ENCODE measurements at regions not wholly inside any gene's neighbourhood (a gene's known extent, or its start where the extent isn't known, plus 50 kb on each side); places are given as distances from the start of the nearest gene placed in this dataset.

DNA sequence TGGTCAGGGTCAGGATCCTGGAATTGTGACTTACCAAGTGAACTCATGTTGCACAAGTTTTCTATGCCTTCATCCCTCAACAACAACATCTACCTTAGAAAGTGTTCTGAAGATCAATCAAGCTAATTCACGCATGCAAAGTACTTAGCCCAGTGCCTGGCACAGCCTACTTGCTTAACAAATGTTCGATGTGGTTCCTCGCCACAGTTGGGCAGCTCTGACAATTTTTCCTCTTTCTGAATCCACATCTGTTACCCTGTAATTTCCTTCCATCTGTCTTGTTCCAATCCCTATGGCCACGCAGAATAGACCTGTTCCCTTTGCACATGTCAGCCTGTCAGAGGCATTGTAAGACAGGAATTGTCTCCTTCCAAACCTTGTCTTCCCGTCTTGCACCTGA is 1415.2 kb downstream of the TBC1D22A start:
- TF ChIP-seq CTCF (conservative IDR thresholded peaks at IDR 0.05; ENCODE audit: low read length) (no peak), EZH2phosphoT487 (IDR thresholded peaks at IDR 0.05; ENCODE audit: borderline replicate concordance) (no peak)
